HG02870 (cell line): ENCODE measurements at regions not wholly inside any gene's neighbourhood (a gene's known extent, or its start where the extent isn't known, plus 50 kb on each side); places are given as distances from the start of the nearest gene placed in this dataset.

ENCODE experiments used
- ATAC-seq: cut with Tn5 transposase; IDR thresholded peaks from one replicate; pipeline ENCODE4 v1.9.1; 2021; ENCODE audit warnings: mild to moderate bottlenecking, moderate library complexity; ENCODE audit not compliant: unreplicated experiment

DNA sequence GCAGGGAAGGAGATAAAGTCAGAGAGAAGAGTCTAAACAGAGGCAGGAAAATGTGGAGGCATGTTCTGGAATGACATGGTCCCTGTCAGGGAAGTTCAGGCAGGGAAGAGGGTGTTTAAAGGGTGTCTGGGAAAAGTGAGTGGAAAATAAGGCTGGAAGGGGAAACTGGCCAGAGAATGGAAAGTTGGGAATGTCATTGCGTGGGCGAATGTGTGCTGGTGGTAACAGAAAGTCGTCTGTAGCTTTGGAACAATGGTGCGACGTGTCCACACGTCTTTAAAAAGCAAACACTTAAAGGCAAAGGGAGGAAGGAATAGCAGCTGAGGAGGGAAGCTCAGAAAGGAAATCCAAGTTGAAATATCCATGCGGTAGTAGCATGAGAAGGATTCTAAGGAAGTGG, 469.5 kb upstream of the SALL3 start:
- ATAC-seq: no peak

DNA sequence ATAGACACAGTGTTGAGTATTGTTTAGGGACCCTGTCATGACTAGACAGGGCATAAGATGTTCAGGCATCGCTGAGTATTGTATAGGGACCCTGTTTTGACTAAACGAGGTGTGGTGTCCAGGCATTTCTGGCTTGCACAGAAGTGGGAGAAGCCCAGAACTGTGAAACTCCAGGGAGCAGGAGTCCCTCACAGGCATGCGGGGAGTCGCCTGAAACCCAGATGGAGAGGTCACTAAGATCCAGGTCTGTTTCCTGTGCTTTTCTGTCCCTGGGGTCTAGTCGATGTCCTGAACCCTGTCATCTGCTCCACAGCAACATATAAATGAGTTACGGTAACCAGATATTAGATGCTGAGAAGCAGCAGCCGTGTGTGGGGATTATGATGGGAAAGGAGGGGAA, 469.0 kb upstream of the SALL3 start:
- ATAC-seq: no peak

DNA sequence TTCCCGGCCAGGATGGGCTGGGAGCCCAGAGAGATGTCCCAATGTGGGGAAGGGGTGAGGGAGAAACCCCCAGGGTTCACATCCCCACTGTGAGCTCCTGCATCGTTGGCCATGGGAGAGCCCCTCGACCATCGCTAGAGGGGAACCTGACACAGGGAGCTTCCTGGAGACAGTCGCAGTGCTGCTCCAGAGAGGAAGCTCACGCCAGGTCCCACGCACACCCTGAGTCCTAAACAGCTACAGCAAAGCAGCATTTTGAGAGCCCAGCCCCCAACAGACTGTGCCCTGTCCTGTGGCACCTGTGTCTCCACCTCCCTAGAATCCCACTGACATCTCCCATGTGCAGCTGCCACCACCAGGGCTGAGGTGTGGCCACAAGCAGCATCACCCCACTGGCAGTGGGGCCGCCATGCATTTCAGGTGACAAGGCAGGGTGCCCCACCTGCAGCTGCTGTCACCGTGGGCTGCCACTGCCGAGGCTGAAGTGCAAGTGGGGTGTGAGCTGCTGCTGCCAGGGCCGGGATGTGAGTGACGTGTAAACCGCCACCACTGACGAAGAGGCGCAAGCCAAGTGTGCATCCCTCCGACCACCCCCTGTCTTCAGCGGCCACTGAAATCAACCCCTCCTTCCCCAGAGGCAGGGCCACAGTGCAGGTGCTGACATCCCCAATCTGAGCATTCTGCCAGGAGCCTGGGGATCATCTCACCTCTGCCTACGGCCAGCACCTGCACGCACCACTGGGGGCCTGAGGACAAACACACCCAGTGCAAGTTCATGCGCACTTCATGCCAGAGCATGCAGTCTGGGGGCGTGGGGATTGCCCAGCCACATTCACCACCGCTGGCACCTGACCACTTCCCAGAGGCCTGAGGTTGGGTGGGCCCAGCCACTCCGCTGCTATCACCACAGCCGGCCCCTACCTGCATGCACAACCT, 467.7 kb upstream of the SALL3 start:
- ATAC-seq: no peak

DNA sequence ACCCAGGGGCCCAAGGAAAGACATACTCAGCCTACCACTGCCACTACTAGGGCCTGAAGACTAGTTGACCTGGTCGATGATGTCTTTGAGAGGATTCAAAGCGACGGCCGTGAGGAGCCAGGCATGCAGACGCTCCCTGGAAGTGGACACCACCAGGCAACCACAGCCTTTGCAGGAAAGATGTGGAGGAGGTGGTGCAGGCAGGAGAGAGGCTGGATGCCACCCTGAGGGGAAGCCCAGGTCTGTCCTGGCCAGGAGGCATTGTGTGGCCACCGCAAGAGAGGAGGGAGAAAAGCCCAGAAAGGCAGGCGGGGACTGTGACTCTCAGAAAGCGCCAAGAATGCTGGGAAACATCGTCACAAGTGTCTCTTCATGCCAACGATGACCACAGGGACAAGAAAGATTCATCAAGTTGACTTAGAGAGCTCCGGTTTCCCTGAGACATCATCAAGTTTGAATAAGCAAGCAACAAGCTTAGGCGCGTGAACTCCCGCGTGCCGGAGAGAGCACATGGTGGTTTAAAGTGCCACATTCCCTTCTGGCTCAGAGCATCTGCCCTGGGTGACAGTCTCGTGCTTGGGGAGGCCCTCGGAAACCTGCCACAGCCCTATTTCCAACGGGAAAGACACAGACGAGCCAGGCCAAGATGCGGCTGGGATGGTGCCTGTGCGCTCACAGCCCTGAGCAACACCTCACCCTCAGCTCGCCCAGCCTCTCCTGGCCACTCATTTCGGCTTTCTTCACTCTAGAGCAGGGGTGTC, 464.5 kb upstream of the SALL3 start:
- ATAC-seq: no peak

DNA sequence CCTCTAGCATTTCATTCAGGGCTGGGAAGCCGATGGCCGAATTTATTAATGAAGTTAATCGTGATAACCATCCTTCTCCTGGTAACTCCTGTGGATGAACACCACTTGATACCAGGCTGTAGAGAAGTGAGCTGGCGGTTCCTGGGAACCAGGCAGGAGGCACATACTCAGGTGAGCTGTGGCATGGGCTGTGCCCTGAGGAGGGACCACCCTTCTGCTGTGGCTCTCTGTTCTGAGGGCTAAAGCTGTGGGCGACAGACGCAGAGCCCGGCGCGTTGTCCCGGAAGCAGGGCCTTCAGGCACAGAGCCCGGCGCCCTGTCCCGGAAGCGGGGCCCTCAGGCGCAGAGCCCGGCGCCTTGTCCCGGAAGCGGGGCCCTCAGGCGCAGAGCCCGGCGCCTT, 462.3 kb upstream of the SALL3 start:
- no peak for ATAC-seq

DNA sequence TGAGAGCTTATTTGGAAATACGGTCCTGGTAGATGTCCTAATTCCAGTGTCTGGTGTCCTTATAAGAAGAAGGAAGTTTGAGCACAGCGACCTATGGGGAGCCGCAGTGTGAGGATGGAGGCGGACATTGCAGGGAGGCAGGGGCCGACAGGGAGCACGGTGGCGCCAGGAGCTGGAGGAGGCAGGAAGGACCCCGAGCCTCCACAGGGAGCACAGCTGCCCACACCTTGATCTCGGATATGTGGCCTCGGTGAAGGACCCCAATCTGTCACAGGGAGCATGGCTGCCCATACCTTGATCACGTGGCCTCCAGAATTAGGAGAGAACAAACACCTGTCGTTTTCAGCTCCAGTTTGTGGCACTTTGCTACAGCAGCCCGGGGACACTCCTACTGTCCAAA, 461.6 kb upstream of the SALL3 start:
- ATAC-seq: no peak

DNA sequence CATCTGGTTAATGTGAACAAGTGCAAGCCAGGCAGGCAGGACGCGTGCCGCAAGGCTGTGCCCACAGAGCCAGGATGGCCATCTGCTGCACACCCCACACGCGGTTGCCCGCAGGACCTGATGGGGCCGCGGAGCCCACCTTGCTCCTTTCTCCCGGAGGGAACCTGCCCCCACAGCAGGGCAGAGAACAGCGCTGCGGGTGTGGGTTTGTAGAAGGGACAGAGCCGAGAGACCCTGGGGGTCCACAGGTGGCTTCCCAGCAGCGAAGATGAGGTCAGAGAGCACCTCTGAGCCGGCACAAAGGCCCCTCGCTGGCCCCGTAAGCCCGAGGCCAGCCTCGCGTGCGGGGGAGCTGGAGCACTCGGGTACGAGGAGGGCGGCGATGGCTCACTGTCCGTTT, 460.8 kb upstream of the SALL3 start:
- no peak for ATAC-seq

DNA sequence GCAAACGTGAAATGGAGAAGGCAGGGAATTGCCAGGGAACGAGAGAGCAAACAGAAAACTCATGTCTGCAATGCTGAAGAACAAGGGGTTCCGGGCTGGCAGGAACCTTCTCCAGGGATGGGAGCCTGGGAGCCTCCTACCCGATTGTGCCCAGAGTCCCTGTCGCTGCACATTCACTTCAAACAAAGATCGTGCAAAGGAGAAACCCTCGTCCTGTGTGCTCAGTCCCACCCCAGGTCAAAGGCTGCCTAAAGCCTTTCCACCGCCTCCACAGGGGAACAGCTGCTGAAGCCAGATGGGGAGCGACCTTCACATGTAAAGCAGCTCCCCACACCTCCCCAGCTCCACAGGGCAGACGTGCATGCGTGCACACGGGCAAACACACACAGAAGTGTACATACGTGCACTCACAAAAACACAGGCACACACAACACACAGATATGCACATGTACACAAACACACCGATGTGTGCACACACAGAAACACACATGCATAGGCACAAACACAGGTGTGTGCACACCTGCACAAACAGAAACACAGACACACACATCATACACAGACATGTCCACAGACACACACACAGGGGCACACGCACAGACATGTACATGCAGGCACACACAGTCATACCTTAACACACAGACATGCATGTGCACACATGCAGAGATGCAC, 460.1 kb upstream of the SALL3 start:
- ATAC-seq: no peak

DNA sequence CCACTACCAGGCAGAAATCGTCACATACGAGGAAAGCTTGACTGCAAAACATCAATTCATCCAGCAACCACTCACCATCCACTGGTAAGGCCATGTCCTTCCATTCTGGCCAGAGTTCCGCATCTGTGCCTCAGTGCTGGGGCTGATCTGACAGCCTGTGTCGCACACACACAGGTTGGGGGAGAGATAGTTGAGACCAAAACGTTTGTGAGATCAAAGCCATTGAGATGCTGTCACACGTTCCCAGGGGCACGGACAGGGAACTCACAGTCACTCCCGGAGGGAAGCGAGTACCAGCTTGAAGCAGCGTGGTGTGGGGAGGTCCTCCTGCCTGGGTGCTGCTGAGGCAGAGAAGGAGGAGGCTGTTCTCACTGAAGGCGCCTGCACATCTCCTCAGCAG, 458.5 kb upstream of the SALL3 start:
- no peak for ATAC-seq

DNA sequence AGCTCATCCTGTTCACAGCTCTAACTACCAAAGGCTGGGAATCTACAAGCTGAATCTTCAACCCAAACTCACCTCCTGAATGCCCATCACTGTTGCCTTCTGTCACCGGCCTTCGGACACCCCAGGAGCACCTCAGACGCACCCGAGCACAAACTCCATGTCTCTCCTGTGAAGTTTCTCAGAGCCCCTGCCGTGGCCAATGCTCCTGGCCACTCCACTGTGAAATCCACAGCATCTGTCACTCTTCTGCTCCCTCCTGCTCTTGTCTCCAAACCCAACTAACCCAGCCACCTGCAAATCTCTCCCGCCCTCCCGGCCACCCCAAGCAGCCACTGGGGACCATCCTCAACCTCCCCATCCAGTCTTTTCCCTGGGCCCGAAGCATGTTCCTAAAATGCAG, 457.9 kb upstream of the SALL3 start:
- no peak for ATAC-seq

DNA sequence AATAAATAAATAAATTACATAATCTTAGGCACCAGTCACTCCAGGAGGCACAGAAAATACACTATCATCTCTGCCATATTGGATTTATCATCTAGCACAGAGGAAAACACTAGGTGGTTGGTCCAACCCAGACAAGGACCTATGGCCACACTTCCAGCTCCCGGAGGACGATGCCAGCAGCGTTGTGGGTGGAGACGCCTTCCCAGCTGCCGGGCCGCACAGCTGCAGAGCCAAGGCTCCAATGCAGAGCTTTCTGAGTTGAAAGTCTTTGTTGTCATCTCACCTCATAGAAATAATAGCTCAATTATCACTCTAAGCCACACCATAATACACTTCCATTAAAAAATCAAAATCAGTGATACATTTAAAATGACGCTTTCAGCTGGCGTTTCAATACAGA, 457.1 kb upstream of the SALL3 start:
- ATAC-seq: no peak

DNA sequence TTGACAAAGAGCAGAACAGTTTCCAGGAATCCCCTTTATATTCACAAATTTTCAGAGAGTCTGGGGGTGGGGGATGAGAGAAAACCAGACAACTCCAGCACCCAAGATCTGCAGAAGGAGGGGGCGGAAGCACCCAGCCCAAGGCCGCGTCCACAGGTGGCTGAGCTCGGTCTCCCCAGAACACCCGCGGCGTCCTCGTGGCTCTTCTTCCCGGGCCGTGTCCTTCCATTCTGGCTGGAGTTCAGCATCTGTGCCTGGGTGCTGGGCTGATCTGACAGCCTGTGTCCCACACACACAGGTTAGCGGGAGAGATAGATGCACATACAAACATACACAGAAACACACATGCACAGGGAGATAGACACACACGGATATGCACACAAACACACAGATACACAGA, 455.8 kb upstream of the SALL3 start:
- ATAC-seq: no peak

DNA sequence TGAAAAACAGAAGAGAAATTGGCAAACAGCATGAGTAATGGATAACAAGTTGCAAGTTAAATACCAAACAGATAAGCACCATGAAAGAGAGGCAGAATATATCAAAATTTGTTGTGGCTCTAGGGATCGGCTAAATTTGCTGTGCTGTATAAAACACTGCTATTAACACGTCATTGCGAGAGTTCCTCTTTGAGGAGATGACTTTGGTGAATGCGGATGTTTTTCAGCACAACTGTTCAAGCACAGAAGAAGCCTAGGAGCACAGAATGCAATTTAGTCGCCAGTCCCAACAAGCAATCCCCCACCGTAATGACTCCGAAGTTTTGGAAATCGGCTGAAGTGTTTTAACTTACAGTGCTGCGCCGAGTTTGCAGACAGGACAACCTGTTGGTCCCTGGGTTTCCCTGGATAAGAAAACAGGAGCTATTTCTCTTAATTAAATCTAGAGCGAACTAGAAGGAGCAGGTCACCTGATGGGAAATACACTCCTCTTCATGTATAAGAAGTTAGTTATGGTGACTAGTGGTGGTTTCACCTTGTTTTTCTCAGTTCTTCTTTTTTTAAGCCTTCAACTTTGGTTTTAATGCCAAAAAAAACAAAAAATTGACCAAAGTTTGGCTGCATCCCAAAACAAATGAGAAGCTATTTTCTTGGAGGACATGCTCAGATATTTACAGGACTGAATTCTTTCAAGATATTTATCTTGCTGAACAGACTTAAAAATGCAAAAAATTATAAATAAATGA, 454.1 kb upstream of the SALL3 start:
- ATAC-seq: no peak

DNA sequence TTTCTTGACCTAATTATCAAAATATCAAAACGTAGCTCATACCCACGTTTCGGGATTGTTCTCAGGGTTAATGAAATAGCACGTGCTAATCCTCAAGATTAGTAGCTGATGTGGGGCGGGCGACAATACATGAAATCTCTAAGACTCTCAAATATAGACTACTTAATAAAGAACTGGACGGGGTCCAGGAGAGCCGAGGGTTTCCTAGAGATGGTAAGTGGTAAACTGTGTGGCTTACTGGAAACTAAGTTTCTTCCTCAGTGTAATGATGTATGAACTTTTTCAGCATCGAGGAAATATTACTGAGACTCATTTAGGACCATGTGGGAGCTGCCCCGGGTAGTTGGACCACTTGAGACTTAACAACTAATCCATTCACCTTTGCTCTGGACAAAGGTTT, 453.3 kb upstream of the SALL3 start:
- ATAC-seq: no peak

DNA sequence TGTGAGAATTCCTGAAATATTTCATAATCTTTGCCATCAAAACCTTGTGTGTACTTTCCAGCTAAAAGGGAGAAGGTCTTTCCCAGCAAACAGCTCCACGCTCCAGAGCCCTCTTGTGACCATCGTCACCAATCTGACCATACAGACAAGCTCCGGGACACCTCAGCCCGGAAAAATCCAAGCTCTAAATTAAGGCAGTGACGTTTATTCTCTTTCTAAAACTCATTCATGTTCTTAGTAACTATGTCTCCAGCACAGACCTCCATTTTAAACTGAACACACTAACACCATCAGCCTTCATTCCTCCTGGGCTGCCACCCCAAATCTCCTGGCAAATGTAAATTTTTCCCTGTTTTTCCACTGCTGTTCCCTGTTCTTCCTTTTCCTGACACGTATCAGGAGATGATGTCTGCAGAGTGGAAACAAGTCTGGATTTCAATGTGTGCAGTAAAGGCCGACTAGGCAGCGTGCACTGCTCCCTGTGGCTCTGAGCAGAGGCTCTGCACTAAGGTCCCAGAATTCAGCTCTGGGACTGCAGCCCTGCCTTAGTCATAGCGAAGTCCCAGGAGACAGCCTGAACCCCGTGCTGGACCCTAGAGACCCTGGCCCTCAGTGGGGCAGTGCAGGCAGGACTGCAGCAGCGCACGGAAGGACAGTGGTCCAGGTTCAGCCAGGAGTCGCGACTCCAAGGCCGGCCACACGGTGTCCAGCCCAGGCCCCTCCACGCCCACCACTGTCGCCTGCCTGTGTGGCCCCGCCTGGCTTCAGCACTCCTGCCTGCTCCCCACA, 452.5 kb upstream of the SALL3 start:
- ATAC-seq: no peak

DNA sequence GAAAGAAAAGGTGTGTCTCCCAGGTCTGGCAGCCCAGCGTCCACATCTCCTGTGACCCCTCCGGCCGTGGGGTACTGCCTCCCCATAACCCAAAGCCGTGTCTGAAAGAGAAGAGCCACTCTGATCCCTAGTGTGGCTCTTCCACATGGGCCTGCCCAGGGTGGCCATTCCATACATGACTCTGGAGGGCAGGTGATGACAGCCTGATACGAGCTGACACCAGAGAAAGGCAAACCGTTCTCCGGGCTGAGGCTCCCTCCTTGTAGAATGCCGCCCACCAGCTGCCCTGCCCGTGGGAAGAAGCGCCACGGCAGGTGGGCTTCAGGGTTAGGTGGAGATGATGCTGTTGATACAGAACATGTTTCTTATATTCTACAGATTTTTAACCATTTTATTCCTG, 451.6 kb upstream of the SALL3 start:
- ATAC-seq: no peak

DNA sequence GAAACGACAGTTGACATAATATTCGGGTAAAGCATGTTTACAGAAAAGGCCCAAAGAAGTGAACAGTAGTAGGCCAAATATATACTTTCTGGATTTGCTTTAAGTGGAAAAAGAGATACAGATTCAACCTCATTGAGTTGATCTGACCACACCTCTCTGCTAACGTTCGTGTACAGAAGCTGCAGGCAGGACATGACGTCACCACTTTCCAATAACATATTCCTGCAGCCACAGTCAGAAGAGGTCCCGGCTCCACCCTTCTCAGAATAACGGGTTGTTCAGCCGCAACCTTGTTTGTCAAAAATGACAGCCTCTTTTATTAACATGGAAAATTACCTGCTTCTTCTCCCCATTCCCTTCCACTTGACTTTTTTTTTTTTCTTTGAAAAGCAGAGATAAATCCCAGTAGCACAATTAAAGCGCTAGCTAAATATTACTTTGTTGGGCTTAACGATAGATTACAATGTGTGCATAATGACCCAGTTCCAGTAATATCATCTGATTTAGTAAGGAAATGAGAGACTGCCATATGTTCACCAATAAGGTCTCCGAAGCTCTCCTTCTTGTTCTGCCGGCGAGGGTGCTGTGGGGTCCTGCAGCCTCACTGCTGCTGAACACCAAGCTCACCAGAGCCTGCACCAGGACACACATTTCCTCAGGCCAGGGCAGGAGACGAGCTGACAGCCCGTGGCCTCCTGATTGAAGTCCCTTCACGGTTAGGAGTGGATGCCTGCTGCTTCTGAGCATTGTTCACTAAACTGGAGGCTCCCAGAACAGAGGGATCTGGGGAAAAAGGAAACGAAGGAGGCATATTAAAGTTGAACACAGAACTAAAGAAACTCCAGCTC, 451.0 kb upstream of the SALL3 start:
- ATAC-seq: no peak

DNA sequence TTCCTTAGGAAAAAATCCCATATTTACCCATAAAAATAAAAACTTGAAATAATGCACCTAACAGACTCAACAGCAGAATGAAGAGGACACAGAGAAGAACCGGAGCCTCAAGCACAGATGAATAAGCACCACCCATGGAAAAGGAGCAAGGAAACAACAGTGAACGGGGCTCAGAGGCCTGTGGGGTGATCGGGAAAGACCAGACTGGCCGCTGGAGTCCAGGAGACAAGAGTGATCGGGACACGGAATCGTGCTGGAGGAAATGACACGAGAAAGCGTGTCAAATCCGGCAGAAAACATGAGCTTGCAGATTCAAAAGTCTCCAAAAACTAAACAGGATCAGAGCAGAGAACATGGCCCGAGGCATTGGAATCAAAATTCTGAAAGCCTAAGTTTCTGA, 448.0 kb upstream of the SALL3 start:
- no peak for ATAC-seq

DNA sequence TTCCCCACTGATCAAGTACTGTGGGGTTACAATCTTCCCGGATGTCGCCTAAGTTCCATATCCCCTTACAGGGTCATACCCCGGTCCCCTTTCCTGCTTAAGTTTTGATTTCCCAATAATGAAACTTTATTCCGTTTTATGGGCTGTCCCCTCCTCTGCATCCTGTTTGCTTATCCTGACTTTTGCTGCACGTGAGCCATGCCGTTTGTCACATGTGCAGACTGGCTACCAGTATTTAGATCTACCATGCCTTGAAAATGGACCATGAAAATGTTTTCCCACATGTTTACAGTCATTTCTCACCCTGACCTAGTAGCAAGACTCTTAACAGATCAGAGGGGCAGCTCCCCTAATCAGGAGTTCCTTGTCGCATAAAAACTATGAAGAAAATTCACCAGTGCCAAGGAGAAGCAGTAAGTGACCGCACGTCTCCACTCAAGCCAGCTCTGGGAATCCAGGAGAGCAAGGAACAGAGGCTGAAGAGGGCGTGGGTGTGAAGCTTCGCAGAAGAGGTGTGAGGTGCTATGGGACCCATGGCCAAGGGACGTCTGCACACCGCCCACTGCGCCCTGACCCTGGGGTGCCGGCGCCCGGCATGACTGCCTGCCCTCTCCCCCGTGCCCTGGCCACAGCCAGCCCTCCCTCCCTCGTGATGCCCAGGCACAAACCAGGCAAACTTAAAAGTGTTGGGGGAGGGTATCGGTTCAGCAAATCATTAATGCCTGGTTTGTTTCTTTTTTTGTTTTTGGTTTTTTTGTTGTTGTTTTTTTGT, 440.8 kb upstream of the SALL3 start:
- ATAC-seq: no peak
